HepG2 (cell line): ENCODE measurements at regions not wholly inside any gene's neighbourhood (a gene's known extent, or its start where the extent isn't known, plus 50 kb on each side); places are given as distances from the start of the nearest gene placed in this dataset.

Experiments
- ATAC-seq: fragments of 200-7000 bp; cut with Tn5 transposase; 3 replicates; pipeline ENCODE4 v1.9.1; 2020; ENCODE audit warnings: mild to moderate bottlenecking, moderate library complexity
- BruUV-seq: library from RNA; stranded (reverse); fragments of 400-500 nt; replicated peaks from 2 replicates; lab custom pipeline; 2021; lab: Mats Ljungman, UMichigan
- CTCF ChIA-PET: fragments of 300-600 bp; formaldehyde crosslinking; extraction: SDS; loops from one replicate; lab custom pipeline; 2021; ENCODE audit warnings: low total read pairs, inconsistent platforms, low intra/inter-chr PET ratio; lab: Yijun Ruan, JAX
- POLR2A ChIA-PET: fragments of 350-600 bp; sonication (Branson Sonifier 250); formaldehyde crosslinking; loops from one replicate; lab custom pipeline; 2020; ENCODE audit warnings: antibody characterized with exemption, inconsistent platforms; lab: Yijun Ruan, JAX
- DNase-seq: peaks from one replicate; pipeline ENCODE4 v3.0.0-alpha.2; 2015; ENCODE audit warnings: low spot score
- FAIRE-seq: peaks from 3 replicates; lab custom pipeline; 2011; peaks lifted over from hg19 to GRCh38; lab: Jason Lieb, UNC
- H2AFZ ChIP-seq: one replicate; pipeline ENCODE4 v1.6.1; 2011; ENCODE audit warnings: low read length, inconsistent platforms
- H3K27ac ChIP-seq: fragments of 300-600 bp; 3 replicates; pipeline ENCODE4 v1.8.0; 2011; ENCODE audit warnings: mixed run types, mild to moderate bottlenecking, mixed read lengths, low read length, inconsistent platforms; ENCODE audit not compliant: insufficient read depth; ENCODE audit errors: extremely low read length
- H3K27me3 ChIP-seq, 2 experiments: fragments of 200-600 bp in 1 of 2; 2 replicates in 1 of 2; 3 replicates in 1 of 2; pipeline versions ENCODE4 v1.6.0 to v1.8.0; 2011; ENCODE audit warnings: low read length in 2 of 2, mild to moderate bottlenecking in 2 of 2, moderate library complexity in 2 of 2, inconsistent platforms in 1 of 2; ENCODE audit not compliant: insufficient read depth in 2 of 2, control insufficient read depth in 1 of 2
- H3K36me3 ChIP-seq, 2 experiments: fragments of 200-600 bp in 1 of 2; replicated peaks in 1 of 2; 2 replicates in 1 of 2; 3 replicates in 1 of 2; pipeline versions ENCODE4 v1.5.1 to v1.8.0; 2011; ENCODE audit warnings: low read length in 2 of 2, inconsistent platforms in 1 of 2; ENCODE audit not compliant: insufficient read depth in 2 of 2, control insufficient read depth in 1 of 2
- H3K4me1 ChIP-seq: 2 replicates; pipeline ENCODE4 v1.5.1; 2012; ENCODE audit warnings: low read length, inconsistent platforms; ENCODE audit not compliant: insufficient read depth
- H3K4me2 ChIP-seq: 2 replicates; pipeline ENCODE4 v1.6.0; 2011; ENCODE audit warnings: low read depth, low read length, inconsistent platforms
- H3K4me3 ChIP-seq, 3 experiments: fragments of 200-600 bp in 1 of 3; sonication (generic), shearing (Covaris generic) in 1 of 3; replicated peaks in 1 of 3; 2 replicates each; pipeline ENCODE4 v1.5.1; 2011 to 2016; ENCODE audit warnings: low read length in 3 of 3, inconsistent platforms in 2 of 3, low read depth in 2 of 3, mild to moderate bottlenecking in 2 of 3, control low read depth in 1 of 3, mixed read lengths in 1 of 3; ENCODE audit not compliant: insufficient read depth in 1 of 3
- H3K79me2 ChIP-seq: one replicate; pipeline ENCODE4 v1.6.1; 2011; ENCODE audit warnings: low read length, inconsistent platforms; ENCODE audit not compliant: insufficient read depth
- H3K9ac ChIP-seq: 2 replicates; pipeline ENCODE4 v1.6.0; 2011; ENCODE audit warnings: mild to moderate bottlenecking, low read depth, low read length, inconsistent platforms; ENCODE audit not compliant: insufficient read depth
- H3K9me3 ChIP-seq: 2 replicates; pipeline ENCODE4 v1.5.1; 2012; ENCODE audit warnings: mild to moderate bottlenecking, low read length
- H4K20me1 ChIP-seq: 2 replicates; pipeline ENCODE4 v1.6.0; 2011; ENCODE audit warnings: inconsistent platforms, mild to moderate bottlenecking, low read length, moderate library complexity; ENCODE audit not compliant: insufficient read depth
- CHD4 ChIP-seq: fragments of 200-600 bp; sonication (generic); IDR thresholded peaks from 2 replicates; pipeline ENCODE4 v1.7.0; 2017; ENCODE audit warnings: mild to moderate bottlenecking, low read length, borderline replicate concordance
- CREBL2 ChIP-seq: sonication (generic); formaldehyde crosslinking; IDR thresholded peaks from 2 replicates; pipeline ENCODE4 v1.8.1; 2023; ENCODE audit warnings: missing genetic modification reagents, mild to moderate bottlenecking, borderline replicate concordance
- FOXJ3 ChIP-seq: sonication (generic); formaldehyde crosslinking; IDR thresholded peaks from 2 replicates; pipeline ENCODE4 v1.4.0; 2020; ENCODE audit warnings: missing genetic modification reagents, mild to moderate bottlenecking, borderline replicate concordance
- KDM4B ChIP-seq: sonication (generic); formaldehyde crosslinking; IDR thresholded peaks from 2 replicates; pipeline ENCODE4 v1.4.0; 2020; ENCODE audit warnings: missing genetic modification reagents
- KDM6A ChIP-seq: IDR thresholded peaks from 2 replicates; pipeline ENCODE4 v1.6.1; 2016; ENCODE audit warnings: low read depth
- RFXANK ChIP-seq: IDR thresholded peaks from 2 replicates; pipeline ENCODE4 v1.6.1; 2016
- SMAD1 ChIP-seq: sonication (generic); formaldehyde crosslinking; IDR thresholded peaks from 2 replicates; pipeline ENCODE4 v1.4.0; 2020; ENCODE audit warnings: missing genetic modification reagents, low read depth, mild to moderate bottlenecking, borderline replicate concordance
- SYNCRIP ChIP-seq: fragments of 200-400 bp; formaldehyde crosslinking; IDR thresholded peaks from 2 replicates; pipeline ENCODE4 v1.6.1; 2018; ENCODE audit warnings: mild to moderate bottlenecking, low read depth, low read length; ENCODE audit not compliant: insufficient read depth
- TARDBP ChIP-seq: sonication (generic); formaldehyde crosslinking; IDR thresholded peaks from 2 replicates; pipeline ENCODE4 v1.8.0; 2022; ENCODE audit warnings: mild to moderate bottlenecking, missing genetic modification reagents
- ZBTB42 ChIP-seq: sonication (generic); formaldehyde crosslinking; IDR thresholded peaks from 2 replicates; pipeline ENCODE4 v1.5.0; 2020; ENCODE audit warnings: mild to moderate bottlenecking, missing genetic modification reagents
- ZKSCAN5 ChIP-seq: sonication (generic); formaldehyde crosslinking; IDR thresholded peaks from 2 replicates; pipeline ENCODE4 v1.5.1; 2020; ENCODE audit warnings: mild to moderate bottlenecking, missing genetic modification reagents
- ZNF12 ChIP-seq: sonication (generic); formaldehyde crosslinking; IDR thresholded peaks from 2 replicates; pipeline ENCODE4 v1.5.0; 2020; ENCODE audit warnings: missing genetic modification reagents
- ZNF230 ChIP-seq: sonication (generic); formaldehyde crosslinking; IDR thresholded peaks from 2 replicates; pipeline ENCODE4 v1.4.0; 2020; ENCODE audit warnings: mild to moderate bottlenecking, missing genetic modification reagents
- ZNF33A ChIP-seq: sonication (generic); formaldehyde crosslinking; IDR thresholded peaks from 2 replicates; pipeline ENCODE4 v1.5.1; 2020; ENCODE audit warnings: missing genetic modification reagents, mild to moderate bottlenecking, moderate library complexity, borderline replicate concordance
- WGBS: methylation state at CpG from one replicate; pipeline ENCODE4 v1.1.6; 2017; ENCODE audit warnings: low lambda C conversion rate; 5-methylcytosine and 5-hydroxymethylcytosine counted together
- in situ Hi-C: cut with HindIII; loops from 2 replicates; pipeline ENCODE4 v1.10.0; 2017; ENCODE audit warnings: low pct_unique_long_range_greater_than_20kb; ENCODE audit not compliant: extremely low pct_ligation_motif_present
- intact Hi-C: fragments of 100-400 bp; cut with micrococcal nuclease; formaldehyde crosslinking; loops from one replicate; pipeline ENCODE4 v1.10.0; 2022; ENCODE audit not compliant: unreplicated experiment
- TF ChIP-seq, protein P1 (sequence below): sonication (generic); formaldehyde crosslinking; IDR thresholded peaks from 2 replicates; pipeline ENCODE4 v1.5.0; 2020; ENCODE audit warnings: mild to moderate bottlenecking, missing genetic modification reagents, borderline replicate concordance

GRCh38 chr12:87305481-87305880 is 723.7 kb downstream of the C12orf50 start (continued):
- no peak for TF ChIP-seq RFXANK (CRISPR knock-in tag)

DNA sequence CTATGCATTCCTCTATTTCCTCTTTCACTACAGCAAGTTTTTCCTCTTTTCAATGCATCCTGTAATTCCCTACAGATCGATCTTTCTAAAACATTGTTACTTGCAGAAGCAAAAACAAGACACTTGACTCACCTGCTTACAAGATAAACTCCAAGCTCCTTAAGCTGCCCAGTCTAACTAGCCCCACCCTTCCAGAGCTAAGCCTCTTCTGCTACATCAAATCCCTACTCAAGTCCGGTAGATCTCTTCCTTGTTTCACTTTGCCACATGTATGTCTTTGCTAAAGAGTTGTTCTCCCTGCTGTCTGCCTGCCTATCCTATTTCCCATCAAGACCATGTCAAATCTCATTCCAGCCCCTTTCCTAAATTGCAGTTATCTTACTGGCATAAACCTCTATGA is 724.8 kb downstream of the C12orf50 start:
- 0% methylated on average over 2 of the region's 2 CpGs for WGBS
- Histone ChIP-seq H3K27me3 (no peaks in the 10 kb centered on the region), H2AFZ (no peak overlapping the region), H3K79me2 (no peaks in the 10 kb centered on the region), H3K4me2 (no peak overlapping the region), H3K4me1 (no peaks in the 10 kb centered on the region), H3K9ac (no peak overlapping the region), H3K4me3 (no peak overlapping the region), H3K27ac (no peak overlapping the region), H3K9me3 (peaks cover 27% of the 10 kb centered on the region), H3K36me3 (no peaks in the 10 kb centered on the region), H4K20me1 (no peaks in the 10 kb centered on the region)
- in situ Hi-C loops, result no loop called here
- no peak for ATAC-seq
- no peak for DNase-seq
- POLR2A ChIA-PET, result no interaction called here
- CTCF ChIA-PET, result no interaction called here
- BruUV-seq, result no TSS peak
- no peak for FAIRE-seq
- intact Hi-C loops, result no loop called here
- TF ChIP-seq ZNF12 (CRISPR knock-in tag), result no peak
- TF ChIP-seq FOXJ3 (CRISPR knock-in tag), result no peak
- no peak for TF ChIP-seq ZBTB42 (CRISPR knock-in tag)
- TF ChIP-seq KDM6A (CRISPR knock-in tag), result no peak
- no peak for TF ChIP-seq CREBL2 (CRISPR knock-in tag)
- TF ChIP-seq KDM4B, result no peak
- TF ChIP-seq CHD4, result no peak
- TF ChIP-seq TARDBP (CRISPR knock-in tag), result no peak
- TF ChIP-seq ZNF33A (CRISPR knock-in tag), result no peak
- no peak for TF ChIP-seq SYNCRIP
- TF ChIP-seq ZNF230 (CRISPR knock-in tag), result no peak
- no peak for TF ChIP-seq ZKSCAN5 (CRISPR knock-in tag)
- TF ChIP-seq, protein P1, sequence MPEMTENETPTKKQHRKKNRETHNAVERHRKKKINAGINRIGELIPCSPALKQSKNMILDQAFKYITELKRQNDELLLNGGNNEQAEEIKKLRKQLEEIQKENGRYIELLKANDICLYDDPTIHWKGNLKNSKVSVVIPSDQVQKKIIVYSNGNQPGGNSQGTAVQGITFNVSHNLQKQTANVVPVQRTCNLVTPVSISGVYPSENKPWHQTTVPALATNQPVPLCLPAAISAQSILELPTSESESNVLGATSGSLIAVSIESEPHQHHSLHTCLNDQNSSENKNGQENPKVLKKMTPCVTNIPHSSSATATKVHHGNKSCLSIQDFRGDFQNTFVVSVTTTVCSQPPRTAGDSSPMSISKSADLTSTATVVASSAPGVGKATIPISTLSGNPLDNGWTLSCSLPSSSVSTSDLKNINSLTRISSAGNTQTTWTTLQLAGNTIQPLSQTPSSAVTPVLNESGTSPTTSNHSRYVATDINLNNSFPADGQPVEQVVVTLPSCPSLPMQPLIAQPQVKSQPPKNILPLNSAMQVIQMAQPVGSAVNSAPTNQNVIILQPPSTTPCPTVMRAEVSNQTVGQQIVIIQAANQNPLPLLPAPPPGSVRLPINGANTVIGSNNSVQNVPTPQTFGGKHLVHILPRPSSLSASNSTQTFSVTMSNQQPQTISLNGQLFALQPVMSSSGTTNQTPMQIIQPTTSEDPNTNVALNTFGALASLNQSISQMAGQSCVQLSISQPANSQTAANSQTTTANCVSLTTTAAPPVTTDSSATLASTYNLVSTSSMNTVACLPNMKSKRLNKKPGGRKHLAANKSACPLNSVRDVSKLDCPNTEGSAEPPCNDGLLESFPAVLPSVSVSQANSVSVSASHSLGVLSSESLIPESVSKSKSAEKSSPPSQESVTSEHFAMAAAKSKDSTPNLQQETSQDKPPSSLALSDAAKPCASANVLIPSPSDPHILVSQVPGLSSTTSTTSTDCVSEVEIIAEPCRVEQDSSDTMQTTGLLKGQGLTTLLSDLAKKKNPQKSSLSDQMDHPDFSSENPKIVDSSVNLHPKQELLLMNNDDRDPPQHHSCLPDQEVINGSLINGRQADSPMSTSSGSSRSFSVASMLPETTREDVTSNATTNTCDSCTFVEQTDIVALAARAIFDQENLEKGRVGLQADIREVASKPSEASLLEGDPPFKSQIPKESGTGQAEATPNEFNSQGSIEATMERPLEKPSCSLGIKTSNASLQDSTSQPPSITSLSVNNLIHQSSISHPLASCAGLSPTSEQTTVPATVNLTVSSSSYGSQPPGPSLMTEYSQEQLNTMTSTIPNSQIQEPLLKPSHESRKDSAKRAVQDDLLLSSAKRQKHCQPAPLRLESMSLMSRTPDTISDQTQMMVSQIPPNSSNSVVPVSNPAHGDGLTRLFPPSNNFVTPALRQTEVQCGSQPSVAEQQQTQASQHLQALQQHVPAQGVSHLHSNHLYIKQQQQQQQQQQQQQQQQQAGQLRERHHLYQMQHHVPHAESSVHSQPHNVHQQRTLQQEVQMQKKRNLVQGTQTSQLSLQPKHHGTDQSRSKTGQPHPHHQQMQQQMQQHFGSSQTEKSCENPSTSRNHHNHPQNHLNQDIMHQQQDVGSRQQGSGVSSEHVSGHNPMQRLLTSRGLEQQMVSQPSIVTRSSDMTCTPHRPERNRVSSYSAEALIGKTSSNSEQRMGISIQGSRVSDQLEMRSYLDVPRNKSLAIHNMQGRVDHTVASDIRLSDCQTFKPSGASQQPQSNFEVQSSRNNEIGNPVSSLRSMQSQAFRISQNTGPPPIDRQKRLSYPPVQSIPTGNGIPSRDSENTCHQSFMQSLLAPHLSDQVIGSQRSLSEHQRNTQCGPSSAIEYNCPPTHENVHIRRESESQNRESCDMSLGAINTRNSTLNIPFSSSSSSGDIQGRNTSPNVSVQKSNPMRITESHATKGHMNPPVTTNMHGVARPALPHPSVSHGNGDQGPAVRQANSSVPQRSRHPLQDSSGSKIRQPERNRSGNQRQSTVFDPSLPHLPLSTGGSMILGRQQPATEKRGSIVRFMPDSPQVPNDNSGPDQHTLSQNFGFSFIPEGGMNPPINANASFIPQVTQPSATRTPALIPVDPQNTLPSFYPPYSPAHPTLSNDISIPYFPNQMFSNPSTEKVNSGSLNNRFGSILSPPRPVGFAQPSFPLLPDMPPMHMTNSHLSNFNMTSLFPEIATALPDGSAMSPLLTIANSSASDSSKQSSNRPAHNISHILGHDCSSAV, result no peak
- no peak for TF ChIP-seq SMAD1 (CRISPR knock-in tag)
